ENCODE measurements at regions not wholly inside any gene's neighbourhood (a gene's known extent, or its start where the extent isn't known, plus 50 kb on each side); places are given as distances from the start of the nearest gene placed in this dataset.
A peak's percentile ranks its signal among the peaks of the same experiment; 100 is the strongest.

- H3K9me3 ChIP-seq (ENCODE audit: control insufficient read depth, low read length): no peaks in the 10 kb centered on the region
- no peak overlapping the region for H3K4me3 ChIP-seq (ENCODE audit: extremely low read depth, insufficient read depth, low read length, poor library complexity, severe bottlenecking)
- 73 to 100% methylated on average over 1 of the region's 2 CpGs for WGBS, 2 experiments (ENCODE audit: insufficient coverage in 2 of 2)
- no peak overlapping the region for H3K27ac ChIP-seq (ENCODE audit: low read depth, low read length, severe bottlenecking)
- H3K36me3 ChIP-seq (ENCODE audit: control insufficient read depth, insufficient read depth, low read length): no peaks in the 10 kb centered on the region
- peaks cover 4% of the 10 kb centered on the region for H3K4me1 ChIP-seq (ENCODE audit: control insufficient read depth, insufficient read depth, low read length, poor library complexity, severe bottlenecking)
Measured at GRCh38 chr15:38709196-38709595, 144.6 kb upstream of the RASGRP1 start.

GRCh38 chr15:38714309-38715072 is 149.9 kb upstream of the RASGRP1 start:
- WGBS, 2 experiments (ENCODE audit: insufficient coverage in 2 of 2): 80% methylated on average over 1 of the region's 4 CpGs; no CpG with 5 or more reads in 1 of the 2 experiments
- peak overlapping the region; percentile 33 for H3K27ac ChIP-seq (ENCODE audit: low read depth, low read length, severe bottlenecking)
- peaks cover 4% of the 10 kb centered on the region for H3K4me1 ChIP-seq (ENCODE audit: control insufficient read depth, insufficient read depth, low read length, poor library complexity, severe bottlenecking)
- no peak overlapping the region for H3K4me3 ChIP-seq (ENCODE audit: extremely low read depth, insufficient read depth, low read length, poor library complexity, severe bottlenecking)
- no peaks in the 10 kb centered on the region for H3K36me3 ChIP-seq (ENCODE audit: control insufficient read depth, insufficient read depth, low read length)
- no peaks in the 10 kb centered on the region for H3K9me3 ChIP-seq (ENCODE audit: control insufficient read depth, low read length)

- Histone ChIP-seq H3K27ac (ENCODE audit: low read depth, low read length, severe bottlenecking) (no peak overlapping the region), H3K4me1 (ENCODE audit: control insufficient read depth, insufficient read depth, low read length, poor library complexity, severe bottlenecking) (no peaks in the 10 kb centered on the region), H3K9me3 (ENCODE audit: control insufficient read depth, low read length) (no peaks in the 10 kb centered on the region), H3K4me3 (ENCODE audit: extremely low read depth, insufficient read depth, low read length, poor library complexity, severe bottlenecking) (no peak overlapping the region), H3K36me3 (ENCODE audit: control insufficient read depth, insufficient read depth, low read length) (no peaks in the 10 kb centered on the region)
- WGBS, 2 experiments (ENCODE audit: insufficient coverage in 2 of 2): 69 to 90% methylated on average over 4 of the region's 4 CpGs
Measured at GRCh38 chr15:38720893-38721567, 156.4 kb upstream of the RASGRP1 start.

GRCh38 chr15:38721568-38721945 is 156.9 kb upstream of the RASGRP1 start:
- WGBS, 2 experiments (ENCODE audit: insufficient coverage in 2 of 2): 85 to 87% methylated on average over 2 to 3 of the region's 3 CpGs
- no peaks in the 10 kb centered on the region for H3K4me1 ChIP-seq (ENCODE audit: control insufficient read depth, insufficient read depth, low read length, poor library complexity, severe bottlenecking)
- no peak overlapping the region for H3K27ac ChIP-seq (ENCODE audit: low read depth, low read length, severe bottlenecking)
- H3K4me3 ChIP-seq (ENCODE audit: extremely low read depth, insufficient read depth, low read length, poor library complexity, severe bottlenecking): no peak overlapping the region
- no peaks in the 10 kb centered on the region for H3K9me3 ChIP-seq (ENCODE audit: control insufficient read depth, low read length)
- H3K36me3 ChIP-seq (ENCODE audit: control insufficient read depth, insufficient read depth, low read length): no peaks in the 10 kb centered on the region

- Histone ChIP-seq H3K27ac (ENCODE audit: low read depth, low read length, severe bottlenecking) (no peak overlapping the region), H3K4me1 (ENCODE audit: control insufficient read depth, insufficient read depth, low read length, poor library complexity, severe bottlenecking) (no peaks in the 10 kb centered on the region), H3K4me3 (ENCODE audit: extremely low read depth, insufficient read depth, low read length, poor library complexity, severe bottlenecking) (no peak overlapping the region), H3K36me3 (ENCODE audit: control insufficient read depth, insufficient read depth, low read length) (no peaks in the 10 kb centered on the region), H3K9me3 (ENCODE audit: control insufficient read depth, low read length) (no peaks in the 10 kb centered on the region)
- no CpG with 5 or more reads among the region's 1 CpG for WGBS, 2 experiments (ENCODE audit: insufficient coverage in 2 of 2)
Measured at GRCh38 chr15:38722236-38722635, 157.6 kb upstream of the RASGRP1 start.

GRCh38 chr15:38724827-38725226 is 160.2 kb upstream of the RASGRP1 start:
- Histone ChIP-seq H3K4me1 (ENCODE audit: control insufficient read depth, insufficient read depth, low read length, poor library complexity, severe bottlenecking) (no peaks in the 10 kb centered on the region), H3K9me3 (ENCODE audit: control insufficient read depth, low read length) (no peaks in the 10 kb centered on the region), H3K27ac (ENCODE audit: low read depth, low read length, severe bottlenecking) (no peak overlapping the region), H3K36me3 (ENCODE audit: control insufficient read depth, insufficient read depth, low read length) (no peaks in the 10 kb centered on the region), H3K4me3 (ENCODE audit: extremely low read depth, insufficient read depth, low read length, poor library complexity, severe bottlenecking) (no peak overlapping the region)
- 91 to 93% methylated on average over 5 of the region's 5 CpGs for WGBS, 2 experiments (ENCODE audit: insufficient coverage in 2 of 2)

GRCh38 chr15:38726187-38726586 is 161.6 kb upstream of the RASGRP1 start:
- H3K27ac ChIP-seq (ENCODE audit: low read depth, low read length, severe bottlenecking): no peak overlapping the region
- H3K36me3 ChIP-seq (ENCODE audit: control insufficient read depth, insufficient read depth, low read length): no peaks in the 10 kb centered on the region
- WGBS, 2 experiments (ENCODE audit: insufficient coverage in 2 of 2): 100% methylated on average over 1 of the region's 1 CpG; no CpG with 5 or more reads in 1 of the 2 experiments
- no peaks in the 10 kb centered on the region for H3K9me3 ChIP-seq (ENCODE audit: control insufficient read depth, low read length)
- H3K4me3 ChIP-seq (ENCODE audit: extremely low read depth, insufficient read depth, low read length, poor library complexity, severe bottlenecking): no peak overlapping the region
- H3K4me1 ChIP-seq (ENCODE audit: control insufficient read depth, insufficient read depth, low read length, poor library complexity, severe bottlenecking): no peaks in the 10 kb centered on the region

- no peaks in the 10 kb centered on the region for H3K9me3 ChIP-seq (ENCODE audit: control insufficient read depth, low read length)
- no peak overlapping the region for H3K27ac ChIP-seq (ENCODE audit: low read depth, low read length, severe bottlenecking)
- no peaks in the 10 kb centered on the region for H3K4me1 ChIP-seq (ENCODE audit: control insufficient read depth, insufficient read depth, low read length, poor library complexity, severe bottlenecking)
- no peak overlapping the region for H3K4me3 ChIP-seq (ENCODE audit: extremely low read depth, insufficient read depth, low read length, poor library complexity, severe bottlenecking)
- H3K36me3 ChIP-seq (ENCODE audit: control insufficient read depth, insufficient read depth, low read length): no peaks in the 10 kb centered on the region
Measured at GRCh38 chr15:38733331-38733730, 168.7 kb upstream of the RASGRP1 start.

- WGBS, 2 experiments (ENCODE audit: insufficient coverage in 2 of 2): 84 to 93% methylated on average over 3 to 4 of the region's 5 CpGs
- Histone ChIP-seq H3K4me3 (ENCODE audit: extremely low read depth, insufficient read depth, low read length, poor library complexity, severe bottlenecking) (no peak overlapping the region), H3K27ac (ENCODE audit: low read depth, low read length, severe bottlenecking) (no peak overlapping the region), H3K9me3 (ENCODE audit: control insufficient read depth, low read length) (no peaks in the 10 kb centered on the region), H3K36me3 (ENCODE audit: control insufficient read depth, insufficient read depth, low read length) (no peaks in the 10 kb centered on the region), H3K4me1 (ENCODE audit: control insufficient read depth, insufficient read depth, low read length, poor library complexity, severe bottlenecking) (no peaks in the 10 kb centered on the region)
Measured at GRCh38 chr15:38740206-38740605, 175.6 kb upstream of the RASGRP1 start.

GRCh38 chr15:38743147-38743546 is 178.5 kb upstream of the RASGRP1 start:
- Histone ChIP-seq H3K4me3 (ENCODE audit: extremely low read depth, insufficient read depth, low read length, poor library complexity, severe bottlenecking) (no peak overlapping the region), H3K27ac (ENCODE audit: low read depth, low read length, severe bottlenecking) (no peak overlapping the region), H3K9me3 (ENCODE audit: control insufficient read depth, low read length) (no peaks in the 10 kb centered on the region), H3K4me1 (ENCODE audit: control insufficient read depth, insufficient read depth, low read length, poor library complexity, severe bottlenecking) (no peaks in the 10 kb centered on the region), H3K36me3 (ENCODE audit: control insufficient read depth, insufficient read depth, low read length) (no peaks in the 10 kb centered on the region)
- WGBS, 2 experiments (ENCODE audit: insufficient coverage in 2 of 2): no CpG with 5 or more reads among the region's 3 CpGs

- Histone ChIP-seq H3K4me1 (ENCODE audit: control insufficient read depth, insufficient read depth, low read length, poor library complexity, severe bottlenecking) (no peaks in the 10 kb centered on the region), H3K4me3 (ENCODE audit: extremely low read depth, insufficient read depth, low read length, poor library complexity, severe bottlenecking) (no peak overlapping the region), H3K36me3 (ENCODE audit: control insufficient read depth, insufficient read depth, low read length) (no peaks in the 10 kb centered on the region), H3K9me3 (ENCODE audit: control insufficient read depth, low read length) (no peaks in the 10 kb centered on the region), H3K27ac (ENCODE audit: low read depth, low read length, severe bottlenecking) (no peak overlapping the region)
- WGBS, 2 experiments (ENCODE audit: insufficient coverage in 2 of 2): 80 to 100% methylated on average over 1 of the region's 1 CpG
Measured at GRCh38 chr15:38745126-38745525, 180.5 kb upstream of the RASGRP1 start.

All from mesodermal cell (in vitro differentiated cells).